Neural cell (in vitro differentiated cells): ENCODE measurements at regions not wholly inside any gene's neighbourhood (a gene's known extent, or its start where the extent isn't known, plus 50 kb on each side); places are given as distances from the start of the nearest gene placed in this dataset.

Experiments
- H2AFZ ChIP-seq: fragments of 200-600, 300-800 bp; sonication (generic), shearing (Covaris generic); 2 replicates; pipeline ENCODE4 v1.6.0; 2014; ENCODE audit warnings: low read depth, mild to moderate bottlenecking, antibody characterized with exemption, low read length, moderate library complexity
- H3F3A ChIP-seq: fragments of 200-600 bp; shearing (Covaris generic); 2 replicates; pipeline ENCODE4 v1.6.1; 2016; ENCODE audit warnings: mild to moderate bottlenecking, moderate library complexity, mixed read lengths, antibody characterized with exemption, low read length; ENCODE audit not compliant: insufficient read depth, poor library complexity, severe bottlenecking
- H3K27ac ChIP-seq: fragments of 200-600, 300-800 bp; sonication (generic), shearing (Covaris generic); 2 replicates; pipeline ENCODE4 v1.5.1; 2014; ENCODE audit warnings: mild to moderate bottlenecking, low read length, moderate library complexity
- H3K27me3 ChIP-seq: fragments of 300-800, 200-600 bp; sonication (generic), shearing (Covaris generic); 2 replicates; pipeline ENCODE4 v1.6.0; 2014; ENCODE audit warnings: mild to moderate bottlenecking, low read depth, low read length, moderate library complexity; ENCODE audit not compliant: insufficient read depth
- H3K36me3 ChIP-seq: fragments of 300-800, 200-600 bp; sonication (generic), shearing (Covaris generic); 2 replicates; pipeline ENCODE4 v1.5.1; 2014; ENCODE audit warnings: mild to moderate bottlenecking, antibody characterized with exemption, low read length, moderate library complexity; ENCODE audit not compliant: insufficient read depth
- H3K4me2 ChIP-seq: fragments of 300-800, 200-600 bp; sonication (generic), shearing (Covaris generic); 2 replicates; pipeline ENCODE4 v1.6.0; 2014; ENCODE audit warnings: mild to moderate bottlenecking, low read length
- H3K4me3 ChIP-seq: fragments of 300-800, 200-600 bp; sonication (generic), shearing (Covaris generic); 2 replicates; pipeline ENCODE4 v1.5.1; 2014; ENCODE audit warnings: mild to moderate bottlenecking, low read length, moderate library complexity
- H3K79me2 ChIP-seq: fragments of 200-600 bp; shearing (Covaris generic); replicated peaks from 2 replicates; pipeline ENCODE4 v1.6.0; 2014; ENCODE audit warnings: mild to moderate bottlenecking, low read length, moderate library complexity; ENCODE audit not compliant: insufficient read depth
- H3K9ac ChIP-seq: fragments of 300-800, 200-600 bp; sonication (generic), shearing (Covaris generic); 2 replicates; pipeline ENCODE4 v1.6.1; 2016; ENCODE audit warnings: mild to moderate bottlenecking, low read length, mixed read lengths
- H3K9me2 ChIP-seq: fragments of 200-600 bp; shearing (Covaris generic); 2 replicates; pipeline ENCODE4 v1.6.1; 2016; ENCODE audit warnings: mild to moderate bottlenecking, low read length, mixed read lengths; ENCODE audit not compliant: insufficient read depth
- H3K9me3 ChIP-seq: fragments of 200-600, 300-800 bp; sonication (generic), shearing (Covaris generic); 2 replicates; pipeline ENCODE4 v1.6.1; 2016; ENCODE audit warnings: mild to moderate bottlenecking, mixed run types, low read length, moderate library complexity, mixed read lengths
- H4K20me1 ChIP-seq: fragments of 200-600 bp; shearing (Covaris generic); 2 replicates; pipeline ENCODE4 v1.6.1; 2016; ENCODE audit warnings: mild to moderate bottlenecking, mixed run types; ENCODE audit not compliant: insufficient read depth
- CTCF ChIP-seq: fragments of 450-650 bp; IDR thresholded peaks from 2 replicates; pipeline ENCODE4 v1.5.1; 2014; ENCODE audit warnings: antibody characterized with exemption, mild to moderate bottlenecking, moderate library complexity; ENCODE audit not compliant: poor library complexity, severe bottlenecking
- EP300 ChIP-seq: fragments of 450-650 bp; conservative IDR thresholded peaks from 2 replicates; pipeline ENCODE4 v1.6.1; 2014; ENCODE audit warnings: antibody characterized with exemption, mild to moderate bottlenecking, moderate library complexity; ENCODE audit not compliant: poor library complexity, severe bottlenecking
- EZH2 ChIP-seq: fragments of 200-600, 300-800 bp; shearing (Covaris generic), sonication (generic); IDR thresholded peaks from 2 replicates; pipeline ENCODE4 v1.6.1; 2014; ENCODE audit warnings: antibody characterized with exemption, low read length, borderline replicate concordance, mild to moderate bottlenecking; ENCODE audit not compliant: insufficient read depth, poor library complexity, severe bottlenecking
- MXI1 ChIP-seq: fragments of 450-650 bp; conservative IDR thresholded peaks from 2 replicates; pipeline ENCODE4 v1.6.1; 2014; ENCODE audit warnings: antibody characterized with exemption, mild to moderate bottlenecking; ENCODE audit not compliant: poor library complexity, severe bottlenecking
- POLR2AphosphoS5 ChIP-seq: IDR thresholded peaks from 2 replicates; pipeline ENCODE4 v1.6.1; 2012
- RAD21 ChIP-seq: fragments of 450-650 bp; conservative IDR thresholded peaks from 2 replicates; pipeline ENCODE4 v1.6.1; 2014; ENCODE audit warnings: antibody characterized with exemption, mild to moderate bottlenecking, moderate library complexity
- REST ChIP-seq: IDR thresholded peaks from 2 replicates; pipeline ENCODE4 v1.6.1; 2012; ENCODE audit warnings: borderline replicate concordance
- SMC3 ChIP-seq: fragments of 450-650 bp; conservative IDR thresholded peaks from 2 replicates; pipeline ENCODE4 v1.6.1; 2014; ENCODE audit warnings: antibody characterized with exemption, mild to moderate bottlenecking, moderate library complexity; ENCODE audit not compliant: poor library complexity
- TAF1 ChIP-seq: IDR thresholded peaks from 2 replicates; pipeline ENCODE4 v1.6.1; 2012; ENCODE audit warnings: low read depth

GRCh38 chr1:115501476-115501875, 140.3 kb upstream of the VANGL1 start:
- TF ChIP-seq SMC3, result no peak
- no peak for TF ChIP-seq RAD21
- no peak for TF ChIP-seq REST
- no peak for TF ChIP-seq TAF1
- no peak for TF ChIP-seq POLR2AphosphoS5
- no peak for TF ChIP-seq MXI1
- no peak for TF ChIP-seq EP300
- no peak for TF ChIP-seq EZH2
- H3K9me3 ChIP-seq, result no peaks in the 10 kb centered on the region
- H3K36me3 ChIP-seq, result no peaks in the 10 kb centered on the region
- no peak overlapping the region for H3K27ac ChIP-seq
- H3K27me3 ChIP-seq, result no peaks in the 10 kb centered on the region
- H3K9ac ChIP-seq, result no peak overlapping the region
- H4K20me1 ChIP-seq, result no peaks in the 10 kb centered on the region
- H3K79me2 ChIP-seq, result no peaks in the 10 kb centered on the region
- no peaks in the 10 kb centered on the region for H3F3A ChIP-seq
- H3K4me2 ChIP-seq, result no peak overlapping the region
- no peak overlapping the region for H2AFZ ChIP-seq
- no peaks in the 10 kb centered on the region for H3K9me2 ChIP-seq
- no peak overlapping the region for H3K4me3 ChIP-seq

DNA sequence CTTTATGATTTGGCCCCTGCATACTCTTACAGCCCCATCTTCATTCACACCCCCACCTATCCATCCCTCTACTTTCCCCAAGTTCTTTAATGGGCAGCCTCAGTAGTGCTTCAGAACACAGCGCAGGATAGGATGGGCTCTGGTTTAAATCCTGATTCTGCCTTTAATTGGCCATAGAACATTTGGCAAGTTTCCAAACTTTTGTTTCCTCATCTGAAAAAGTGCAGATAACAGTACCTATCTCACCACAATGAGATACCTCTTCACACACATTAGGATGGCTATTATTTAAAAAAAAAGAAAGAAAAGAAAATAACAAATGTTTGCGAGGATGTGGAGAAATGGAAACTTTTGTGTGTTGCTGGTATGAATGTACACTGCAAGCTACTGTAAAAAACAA, 142.5 kb upstream of the VANGL1 start:
- no peak overlapping the region for H2AFZ ChIP-seq
- no peak overlapping the region for H3K27ac ChIP-seq
- H3F3A ChIP-seq, result no peaks in the 10 kb centered on the region
- H3K9me3 ChIP-seq, result no peaks in the 10 kb centered on the region
- H3K4me2 ChIP-seq, result no peak overlapping the region
- H3K4me3 ChIP-seq, result no peak overlapping the region
- H3K79me2 ChIP-seq, result no peaks in the 10 kb centered on the region
- no peak overlapping the region for H3K9ac ChIP-seq
- TF ChIP-seq MXI1 (no peak), EZH2 (no peak), RAD21 (no peak), CTCF (no peak), POLR2AphosphoS5 (no peak), SMC3 (no peak)
- no peaks in the 10 kb centered on the region for H4K20me1 ChIP-seq
- no peaks in the 10 kb centered on the region for H3K27me3 ChIP-seq
- H3K36me3 ChIP-seq, result no peaks in the 10 kb centered on the region
- H3K9me2 ChIP-seq, result no peaks in the 10 kb centered on the region

GRCh38 chr1:115496904-115497527, 144.8 kb upstream of the VANGL1 start:
- no peaks in the 10 kb centered on the region for H3F3A ChIP-seq
- H3K79me2 ChIP-seq, result no peaks in the 10 kb centered on the region
- no peaks in the 10 kb centered on the region for H3K27me3 ChIP-seq
- H3K4me2 ChIP-seq, result no peak overlapping the region
- TF ChIP-seq RAD21 (no peak), SMC3 (no peak), EZH2 (no peak), REST (no peak), EP300 (no peak), MXI1 (no peak), POLR2AphosphoS5 (no peak), TAF1 (no peak), CTCF (no peak)
- no peak overlapping the region for H3K27ac ChIP-seq
- no peak overlapping the region for H2AFZ ChIP-seq
- H4K20me1 ChIP-seq, result no peaks in the 10 kb centered on the region
- H3K9ac ChIP-seq, result no peak overlapping the region
- H3K9me2 ChIP-seq, result no peaks in the 10 kb centered on the region
- H3K4me3 ChIP-seq, result no peak overlapping the region
- H3K36me3 ChIP-seq, result no peaks in the 10 kb centered on the region
- H3K9me3 ChIP-seq, result no peaks in the 10 kb centered on the region
